ENCODE measurements at regions not wholly inside any gene's neighbourhood (a gene's known extent, or its start where the extent isn't known, plus 50 kb on each side); places are given as distances from the start of the nearest gene placed in this dataset.

GRCh38 chr5:57745029-57745428, 262.4 kb upstream of the ACTBL2 start:
- Histone ChIP-seq H3K4me2 (ENCODE audit: low read length) (no peak overlapping the region), H3K4me3 (ENCODE audit: low read length) (no peak overlapping the region), H3F3A (ENCODE audit: control insufficient read depth, insufficient read depth) (no peaks in the 10 kb centered on the region), H3K27me3 (ENCODE audit: control insufficient read depth, low read length) (no peaks in the 10 kb centered on the region), H3K27ac (ENCODE audit: low read depth, low read length) (no peak overlapping the region), H3K9me3 (ENCODE audit: control insufficient read depth, insufficient read depth, low read length) (peaks cover 3% of the 10 kb centered on the region; the same call in 1 of the 2 replicates), H4K20me1 (ENCODE audit: control insufficient read depth, insufficient read depth, low read depth, low read length) (no peaks in the 10 kb centered on the region), H3K79me2 (ENCODE audit: control insufficient read depth, low read length) (no peaks in the 10 kb centered on the region), H3K4me1 (ENCODE audit: control insufficient read depth, low read length) (no peaks in the 10 kb centered on the region), H3K36me3 (ENCODE audit: control insufficient read depth, low read length) (no peaks in the 10 kb centered on the region), H3K9me2 (replicated peaks; ENCODE audit: control insufficient read depth, low read length) (no peaks in the 10 kb centered on the region)
- TF ChIP-seq EZH2phosphoT487 (IDR thresholded peaks at IDR 0.05; ENCODE audit: borderline replicate concordance, low read length): no peak

GRCh38 chr5:57741336-57741735, 258.7 kb upstream of the ACTBL2 start:
- no peaks in the 10 kb centered on the region for H3K9me3 ChIP-seq (ENCODE audit: control insufficient read depth, insufficient read depth, low read length)
- H3K36me3 ChIP-seq (ENCODE audit: control insufficient read depth, low read length): no peaks in the 10 kb centered on the region
- no peaks in the 10 kb centered on the region for H3K79me2 ChIP-seq (ENCODE audit: control insufficient read depth, low read length)
- no peak overlapping the region for H3K27ac ChIP-seq (ENCODE audit: low read depth, low read length)
- no peaks in the 10 kb centered on the region for H3F3A ChIP-seq (ENCODE audit: control insufficient read depth, insufficient read depth)
- no peaks in the 10 kb centered on the region for H3K9me2 ChIP-seq (replicated peaks; ENCODE audit: control insufficient read depth, low read length)
- no peaks in the 10 kb centered on the region for H3K27me3 ChIP-seq (ENCODE audit: control insufficient read depth, low read length)
- TF ChIP-seq EZH2phosphoT487 (IDR thresholded peaks at IDR 0.05; ENCODE audit: borderline replicate concordance, low read length) (no peak), CTCF (IDR thresholded peaks at IDR 0.05; ENCODE audit: low read depth, low read length, poor library complexity, severe bottlenecking) (no peak)
- no peaks in the 10 kb centered on the region for H3K4me1 ChIP-seq (ENCODE audit: control insufficient read depth, low read length)
- no peak overlapping the region for H3K4me3 ChIP-seq (ENCODE audit: low read length)
- H4K20me1 ChIP-seq (ENCODE audit: control insufficient read depth, insufficient read depth, low read depth, low read length): no peaks in the 10 kb centered on the region
- H3K4me2 ChIP-seq (ENCODE audit: low read length): no peak overlapping the region

DNA sequence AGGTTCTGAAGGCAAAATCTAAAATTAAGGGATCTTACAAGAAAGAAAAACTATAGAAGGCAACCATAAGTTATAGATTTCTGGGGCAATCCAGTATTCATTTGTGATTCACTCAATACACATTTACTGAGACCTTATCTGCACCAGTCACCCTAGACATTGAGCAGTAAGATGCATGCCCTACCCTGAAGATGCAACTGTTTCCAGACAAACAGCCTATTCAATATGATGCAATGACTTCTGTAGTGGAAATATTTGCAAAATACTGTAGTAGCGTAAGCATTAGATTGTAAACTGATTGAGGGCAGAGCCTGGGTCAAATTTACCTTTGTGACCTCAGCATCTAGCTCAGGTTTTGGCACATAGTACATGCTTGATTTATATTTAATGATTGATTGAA, 256.2 kb upstream of the ACTBL2 start:
- H3K27me3 ChIP-seq (ENCODE audit: control insufficient read depth, low read length): no peaks in the 10 kb centered on the region
- no peaks in the 10 kb centered on the region for H3K9me2 ChIP-seq (replicated peaks; ENCODE audit: control insufficient read depth, low read length)
- H3K4me1 ChIP-seq (ENCODE audit: control insufficient read depth, low read length): no peaks in the 10 kb centered on the region
- no peaks in the 10 kb centered on the region for H3K79me2 ChIP-seq (ENCODE audit: control insufficient read depth, low read length)
- no peak overlapping the region for H3K4me2 ChIP-seq (ENCODE audit: low read length)
- H4K20me1 ChIP-seq (ENCODE audit: control insufficient read depth, insufficient read depth, low read depth, low read length): no peaks in the 10 kb centered on the region
- H3K9me3 ChIP-seq (ENCODE audit: control insufficient read depth, insufficient read depth, low read length): no peaks in the 10 kb centered on the region
- no peaks in the 10 kb centered on the region for H3F3A ChIP-seq (ENCODE audit: control insufficient read depth, insufficient read depth)
- H3K36me3 ChIP-seq (ENCODE audit: control insufficient read depth, low read length): no peaks in the 10 kb centered on the region
- TF ChIP-seq EZH2phosphoT487 (IDR thresholded peaks at IDR 0.05; ENCODE audit: borderline replicate concordance, low read length): no peak
- TF ChIP-seq CTCF (IDR thresholded peaks at IDR 0.05; ENCODE audit: low read depth, low read length, poor library complexity, severe bottlenecking): no peak
- H3K4me3 ChIP-seq (ENCODE audit: low read length): no peak overlapping the region
- no peak overlapping the region for H3K27ac ChIP-seq (ENCODE audit: low read depth, low read length)

GRCh38 chr5:57738301-57738700, 255.7 kb upstream of the ACTBL2 start:
- Histone ChIP-seq H3K27me3 (ENCODE audit: control insufficient read depth, low read length) (no peaks in the 10 kb centered on the region), H3F3A (ENCODE audit: control insufficient read depth, insufficient read depth) (no peaks in the 10 kb centered on the region), H3K9me3 (ENCODE audit: control insufficient read depth, insufficient read depth, low read length) (no peaks in the 10 kb centered on the region), H3K9me2 (replicated peaks; ENCODE audit: control insufficient read depth, low read length) (no peaks in the 10 kb centered on the region), H3K4me1 (ENCODE audit: control insufficient read depth, low read length) (no peaks in the 10 kb centered on the region), H3K4me2 (ENCODE audit: low read length) (no peak overlapping the region), H3K36me3 (ENCODE audit: control insufficient read depth, low read length) (no peaks in the 10 kb centered on the region), H4K20me1 (ENCODE audit: control insufficient read depth, insufficient read depth, low read depth, low read length) (no peaks in the 10 kb centered on the region), H3K79me2 (ENCODE audit: control insufficient read depth, low read length) (no peaks in the 10 kb centered on the region), H3K4me3 (ENCODE audit: low read length) (no peak overlapping the region), H3K27ac (ENCODE audit: low read depth, low read length) (no peak overlapping the region)
- no peak for TF ChIP-seq CTCF (IDR thresholded peaks at IDR 0.05; ENCODE audit: low read depth, low read length, poor library complexity, severe bottlenecking)
- no peak for TF ChIP-seq EZH2phosphoT487 (IDR thresholded peaks at IDR 0.05; ENCODE audit: borderline replicate concordance, low read length)

Measured in DOHH2 (cell line).